Hepatocyte (in vitro differentiated cells): ENCODE measurements at regions not wholly inside any gene's neighbourhood (a gene's known extent, or its start where the extent isn't known, plus 50 kb on each side); places are given as distances from the start of the nearest gene placed in this dataset.

Source experiments
- CTCF ChIP-seq: fragments of 200-600 bp; sonication (generic); IDR thresholded peaks from 2 replicates; pipeline ENCODE4 v1.5.1; 2016; ENCODE audit warnings: antibody characterized with exemption, mild to moderate bottlenecking; ENCODE audit not compliant: poor library complexity
- EZH2 ChIP-seq: fragments of 200-600 bp; sonication (generic); IDR thresholded peaks from 2 replicates; pipeline ENCODE4 v1.6.1; 2016; ENCODE audit warnings: antibody characterized with exemption, mild to moderate bottlenecking, borderline replicate concordance
- EZH2phosphoT487 ChIP-seq: fragments of 200-600 bp; sonication (generic); IDR thresholded peaks from one replicate; pipeline ENCODE4 v1.6.1; 2018; ENCODE audit warnings: antibody characterized with exemption, mild to moderate bottlenecking, low read depth, moderate library complexity; ENCODE audit not compliant: unreplicated experiment, severe bottlenecking

GRCh38 chr1:201726700-201727099, 102.3 kb upstream of the IPO9 start:
- TF ChIP-seq CTCF (no peak), EZH2 (no peak), EZH2phosphoT487 (no peak)
